ENCODE measurements at regions not wholly inside any gene's neighbourhood (a gene's known extent, or its start where the extent isn't known, plus 50 kb on each side); places are given as distances from the start of the nearest gene placed in this dataset.
A peak's percentile ranks its signal among the peaks of the same experiment; 100 is the strongest.

- Histone ChIP-seq H3K27ac (peak overlapping the region; percentile 55), H3K36me3 (no peaks in the 10 kb centered on the region), H3K4me1 (replicated peaks) (peaks cover 21% of the 10 kb centered on the region), H3K9me3 (replicated peaks) (no peaks in the 10 kb centered on the region), H3K4me3 (no peak overlapping the region), H3K27me3 (replicated peaks) (no peaks in the 10 kb centered on the region)
- DNase-seq (ENCODE audit: low read depth in 1 of 2, low spot score in 2 of 2), result peak in 1 of 2 experiments; percentile 12
These were observed 599.8 kb upstream of the CXADR start for GRCh38 chr21:16913010-16913409.

GRCh38 chr21:16928439-16928838, 584.4 kb upstream of the CXADR start:
- DNase-seq (ENCODE audit: low read depth in 1 of 2, low spot score in 2 of 2), result no peak
- no peak overlapping the region for H3K4me3 ChIP-seq
- H3K27ac ChIP-seq, result no peak overlapping the region
- no peaks in the 10 kb centered on the region for H3K9me3 ChIP-seq (replicated peaks)
- H3K27me3 ChIP-seq (replicated peaks), result no peaks in the 10 kb centered on the region
- no peaks in the 10 kb centered on the region for H3K36me3 ChIP-seq
- H3K4me1 ChIP-seq (replicated peaks), result no peaks in the 10 kb centered on the region

DNA sequence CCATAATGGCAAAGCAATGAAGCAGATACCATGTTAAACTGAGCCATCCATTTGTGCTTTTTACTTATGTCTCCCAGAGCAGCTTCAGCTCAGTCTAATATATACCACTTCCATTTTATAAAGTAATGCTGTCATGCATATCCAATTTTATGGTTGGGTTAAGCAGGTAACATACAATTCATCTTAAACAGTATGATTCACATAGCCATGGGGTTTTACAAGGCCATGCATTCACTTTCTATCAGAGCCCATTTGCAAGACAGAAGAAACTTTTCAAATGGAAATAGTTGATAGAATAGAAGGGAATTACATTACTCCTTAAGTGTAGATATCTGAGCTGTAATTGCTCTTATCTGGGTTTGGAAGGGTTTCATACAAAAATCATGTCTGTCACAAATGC, 580.5 kb upstream of the CXADR start:
- Histone ChIP-seq H3K36me3 (no peaks in the 10 kb centered on the region), H3K9me3 (replicated peaks) (no peaks in the 10 kb centered on the region), H3K27ac (no peak overlapping the region), H3K27me3 (replicated peaks) (no peaks in the 10 kb centered on the region), H3K4me3 (no peak overlapping the region), H3K4me1 (replicated peaks) (no peaks in the 10 kb centered on the region)
- no peak for DNase-seq (ENCODE audit: low read depth in 1 of 2, low spot score in 2 of 2)

DNA sequence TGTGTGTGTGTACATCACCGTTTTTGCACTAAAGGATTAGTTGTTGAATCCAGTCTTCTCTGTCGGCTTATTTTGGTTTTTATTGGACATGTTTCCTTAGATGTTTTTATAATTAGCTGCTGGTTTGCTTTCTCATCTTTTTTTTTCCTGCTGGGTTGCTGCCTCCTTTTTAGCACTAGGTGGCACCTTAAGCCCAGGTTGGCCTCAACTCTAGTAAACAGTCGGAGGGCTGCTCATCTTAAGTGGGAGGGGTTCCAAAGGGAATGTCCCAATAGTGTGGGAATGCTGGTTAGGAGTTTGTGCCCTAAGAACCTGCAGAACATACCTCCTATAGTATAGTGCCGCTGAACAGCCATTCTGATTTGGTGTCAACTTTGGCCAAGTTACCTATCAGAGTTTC, 570.1 kb upstream of the CXADR start:
- Histone ChIP-seq H3K9me3 (replicated peaks) (no peaks in the 10 kb centered on the region; the same call in 1 of the 2 replicates), H3K27me3 (replicated peaks) (no peaks in the 10 kb centered on the region), H3K36me3 (no peaks in the 10 kb centered on the region), H3K4me3 (no peak overlapping the region), H3K4me1 (replicated peaks) (no peaks in the 10 kb centered on the region), H3K27ac (no peak overlapping the region)
- DNase-seq (ENCODE audit: low read depth in 1 of 2, low spot score in 2 of 2), result peak in 1 of 2 experiments; percentile 9

- Histone ChIP-seq H3K9me3 (replicated peaks) (no peaks in the 10 kb centered on the region; the same call in 1 of the 2 replicates), H3K27me3 (replicated peaks) (no peaks in the 10 kb centered on the region), H3K36me3 (no peaks in the 10 kb centered on the region), H3K4me3 (no peak overlapping the region), H3K27ac (no peak overlapping the region), H3K4me1 (replicated peaks) (no peaks in the 10 kb centered on the region)
- DNase-seq (ENCODE audit: low read depth in 1 of 2, low spot score in 2 of 2), result no peak
These were observed 569.6 kb upstream of the CXADR start for GRCh38 chr21:16943231-16943630.

DNA sequence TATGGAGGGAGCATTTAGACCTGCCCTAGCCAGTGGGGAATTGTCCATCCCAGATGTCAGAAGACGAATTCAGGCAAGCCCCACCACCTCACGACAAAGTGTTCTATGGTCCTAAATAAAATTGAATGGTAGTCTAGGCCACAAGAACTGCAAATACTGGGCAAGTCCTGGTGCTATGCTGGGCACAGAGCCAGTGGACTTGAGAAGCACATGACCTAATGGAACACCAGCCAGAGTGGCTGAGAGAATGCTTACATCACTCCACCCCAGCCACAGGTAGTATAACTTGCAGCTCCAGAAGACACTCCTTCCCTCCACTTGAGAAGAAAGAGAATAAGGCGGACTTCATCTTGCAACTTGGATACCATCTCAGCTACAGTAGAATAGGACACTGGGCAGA, 567.3 kb upstream of the CXADR start:
- no peak for DNase-seq (ENCODE audit: low read depth in 1 of 2, low spot score in 2 of 2)
- Histone ChIP-seq H3K36me3 (no peaks in the 10 kb centered on the region), H3K27me3 (replicated peaks) (no peaks in the 10 kb centered on the region), H3K4me3 (no peak overlapping the region), H3K27ac (no peak overlapping the region), H3K9me3 (replicated peaks) (no peaks in the 10 kb centered on the region; the same call in 1 of the 2 replicates), H3K4me1 (replicated peaks) (no peaks in the 10 kb centered on the region)

- no peaks in the 10 kb centered on the region for H3K36me3 ChIP-seq
- H3K4me1 ChIP-seq (replicated peaks), result no peaks in the 10 kb centered on the region
- H3K27ac ChIP-seq, result no peak overlapping the region
- H3K27me3 ChIP-seq (replicated peaks), result no peaks in the 10 kb centered on the region
- DNase-seq (ENCODE audit: low read depth in 1 of 2, low spot score in 2 of 2), result no peak
- no peaks in the 10 kb centered on the region for H3K9me3 ChIP-seq (replicated peaks)
- no peak overlapping the region for H3K4me3 ChIP-seq
These were observed 556.0 kb upstream of the CXADR start for GRCh38 chr21:16956824-16957223.

DNA sequence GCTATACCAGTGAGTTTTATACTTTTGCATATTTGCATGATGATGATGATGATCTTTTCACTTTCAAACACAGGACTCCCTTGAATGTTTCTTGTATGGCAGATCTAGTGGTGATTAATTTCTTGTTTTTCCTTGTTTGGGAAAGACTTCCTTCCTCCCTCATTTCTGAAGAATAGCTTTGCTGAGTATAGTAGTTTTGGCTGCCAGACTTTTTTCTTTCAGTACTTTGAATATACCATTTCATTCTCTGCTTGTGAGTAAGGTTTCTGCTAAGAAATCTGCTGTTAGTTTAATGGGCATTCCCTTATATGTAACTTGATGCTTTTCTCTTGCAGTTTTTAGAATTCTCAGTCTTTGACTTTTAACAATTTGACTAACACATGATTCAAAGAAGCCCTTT, 547.4 kb upstream of the CXADR start:
- Histone ChIP-seq H3K27ac (no peak overlapping the region), H3K4me3 (no peak overlapping the region), H3K27me3 (replicated peaks) (no peaks in the 10 kb centered on the region), H3K9me3 (replicated peaks) (no peaks in the 10 kb centered on the region), H3K36me3 (no peaks in the 10 kb centered on the region), H3K4me1 (replicated peaks) (no peaks in the 10 kb centered on the region)
- DNase-seq (ENCODE audit: low read depth in 1 of 2, low spot score in 2 of 2), result no peak

DNA sequence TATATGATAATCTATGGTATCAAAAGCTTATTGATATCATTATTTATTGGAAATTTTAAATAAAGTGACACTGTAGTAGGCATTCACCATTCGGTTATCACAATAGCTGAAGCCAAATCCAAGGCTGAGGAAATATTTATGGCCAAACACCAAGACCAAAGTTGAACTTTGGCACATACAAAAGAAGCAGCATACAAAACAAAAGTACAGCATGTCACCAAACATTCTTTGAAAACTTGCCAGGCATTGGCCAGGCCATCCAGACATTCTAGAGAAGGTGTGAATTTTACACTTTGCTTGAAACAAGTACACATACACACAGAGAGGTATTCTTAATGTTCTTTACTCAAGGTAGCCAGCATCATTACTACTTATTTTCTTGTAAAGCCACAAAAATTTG, 544.4 kb upstream of the CXADR start:
- Histone ChIP-seq H3K36me3 (no peaks in the 10 kb centered on the region), H3K9me3 (replicated peaks) (no peaks in the 10 kb centered on the region), H3K4me1 (replicated peaks) (no peaks in the 10 kb centered on the region), H3K4me3 (no peak overlapping the region), H3K27me3 (replicated peaks) (no peaks in the 10 kb centered on the region), H3K27ac (no peak overlapping the region)
- DNase-seq (ENCODE audit: low read depth in 1 of 2, low spot score in 2 of 2), result no peak

- DNase-seq (ENCODE audit: low read depth in 1 of 2, low spot score in 2 of 2), result no peak
- Histone ChIP-seq H3K27me3 (replicated peaks) (no peaks in the 10 kb centered on the region), H3K9me3 (replicated peaks) (no peaks in the 10 kb centered on the region), H3K36me3 (no peaks in the 10 kb centered on the region), H3K27ac (no peak overlapping the region), H3K4me3 (no peak overlapping the region), H3K4me1 (replicated peaks) (no peaks in the 10 kb centered on the region)
These were observed 543.2 kb upstream of the CXADR start for GRCh38 chr21:16969636-16970035.

DNA sequence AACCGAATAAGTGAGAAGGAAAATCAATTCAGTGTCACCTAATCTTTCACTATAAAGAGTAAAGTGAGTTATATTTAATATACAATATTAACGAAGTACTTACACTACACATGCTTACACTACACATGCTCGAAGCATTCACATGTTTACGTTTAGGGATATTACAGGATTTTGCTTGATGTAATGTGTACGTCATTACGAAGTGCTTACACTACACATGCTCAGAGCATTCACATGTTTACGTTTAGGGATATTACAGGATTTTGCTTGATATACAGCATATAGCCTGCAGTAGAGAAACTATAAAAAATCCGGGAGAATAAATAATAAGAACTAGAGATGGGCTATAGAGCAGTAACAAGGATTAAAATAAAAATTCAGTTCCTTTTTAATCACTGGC, 538.8 kb upstream of the CXADR start:
- no peak for DNase-seq (ENCODE audit: low read depth in 1 of 2, low spot score in 2 of 2)
- no peaks in the 10 kb centered on the region for H3K36me3 ChIP-seq
- no peak overlapping the region for H3K4me3 ChIP-seq
- no peaks in the 10 kb centered on the region for H3K9me3 ChIP-seq (replicated peaks)
- H3K27me3 ChIP-seq (replicated peaks), result no peaks in the 10 kb centered on the region
- H3K27ac ChIP-seq, result no peak overlapping the region
- H3K4me1 ChIP-seq (replicated peaks), result no peaks in the 10 kb centered on the region

DNA sequence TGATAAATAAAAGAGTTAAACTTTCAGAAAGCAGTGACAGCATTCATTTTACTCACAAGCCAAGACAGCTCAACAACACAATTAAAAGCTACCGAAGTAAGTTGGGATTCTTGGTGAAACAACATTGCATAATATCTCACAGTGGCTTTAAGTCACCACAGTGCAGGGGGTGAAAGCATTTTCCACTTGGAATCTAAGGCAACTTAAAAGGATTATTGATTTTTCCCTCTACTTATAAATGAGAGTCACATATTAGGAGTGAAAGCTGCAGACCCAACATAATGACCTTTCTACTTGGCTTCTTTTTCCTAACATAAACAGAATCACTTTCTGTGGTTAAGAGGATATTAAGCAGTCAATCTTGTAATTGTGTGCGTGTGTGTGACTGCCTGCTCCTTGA, 536.6 kb upstream of the CXADR start:
- Histone ChIP-seq H3K4me3 (no peak overlapping the region), H3K27me3 (replicated peaks) (no peaks in the 10 kb centered on the region)
- DNase-seq (ENCODE audit: low read depth in 1 of 2, low spot score in 2 of 2), result no peak

GRCh38 chr21:16978309-16978895, 534.4 kb upstream of the CXADR start:
- Histone ChIP-seq H3K4me1 (replicated peaks) (no peaks in the 10 kb centered on the region), H3K27me3 (replicated peaks) (no peaks in the 10 kb centered on the region), H3K27ac (no peak overlapping the region), H3K9me3 (replicated peaks) (no peaks in the 10 kb centered on the region), H3K36me3 (no peaks in the 10 kb centered on the region), H3K4me3 (no peak overlapping the region)
- no peak for DNase-seq (ENCODE audit: low read depth in 1 of 2, low spot score in 2 of 2)

More for the DNA sequence above, 536.6 kb upstream of the CXADR start:
- H3K36me3 ChIP-seq, result no peaks in the 10 kb centered on the region
- H3K9me3 ChIP-seq (replicated peaks), result no peaks in the 10 kb centered on the region
- H3K4me1 ChIP-seq (replicated peaks), result no peaks in the 10 kb centered on the region
- H3K27ac ChIP-seq, result no peak overlapping the region

DNA sequence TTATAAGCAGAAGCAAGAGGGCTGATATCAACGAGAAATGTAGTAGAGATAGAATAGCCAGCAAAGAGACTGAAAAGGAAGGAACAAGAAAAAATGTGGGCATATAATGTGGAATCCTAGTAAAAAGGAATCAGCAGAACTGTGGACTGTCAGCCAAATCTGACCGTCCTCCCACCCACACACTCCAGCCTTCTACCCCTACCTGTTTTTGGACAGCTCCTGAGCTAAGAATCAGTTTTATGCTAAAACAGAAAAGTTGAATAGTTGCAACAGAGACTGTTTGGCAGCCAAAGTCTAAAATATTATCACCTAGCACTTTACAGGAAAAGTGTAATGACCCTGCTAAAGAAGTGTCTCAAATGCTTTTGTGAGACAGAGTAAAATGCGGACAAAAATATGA, 533.3 kb upstream of the CXADR start:
- Histone ChIP-seq H3K9me3 (replicated peaks) (no peaks in the 10 kb centered on the region), H3K36me3 (no peaks in the 10 kb centered on the region), H3K4me1 (replicated peaks) (no peaks in the 10 kb centered on the region), H3K27ac (no peak overlapping the region), H3K4me3 (no peak overlapping the region), H3K27me3 (replicated peaks) (no peaks in the 10 kb centered on the region)
- no peak for DNase-seq (ENCODE audit: low read depth in 1 of 2, low spot score in 2 of 2)

DNA sequence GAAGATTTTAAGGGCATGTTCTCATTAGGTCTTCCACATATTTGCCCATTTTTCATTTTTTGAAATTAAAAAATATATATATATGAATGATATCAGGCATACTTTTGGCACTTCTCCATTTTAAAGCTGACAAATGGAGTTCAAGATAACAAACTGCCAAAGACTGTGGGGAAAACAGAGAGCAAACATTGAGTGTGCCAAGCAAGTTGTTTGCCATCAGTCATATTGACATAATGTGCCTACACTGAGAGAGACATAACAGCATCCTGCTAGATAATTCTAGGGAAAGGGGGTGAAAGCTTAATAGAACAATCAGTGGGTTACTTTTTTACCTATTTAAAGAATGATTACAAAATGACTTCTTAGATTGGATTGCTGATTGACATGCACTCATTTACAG, 529.4 kb upstream of the CXADR start:
- no peaks in the 10 kb centered on the region for H3K4me1 ChIP-seq (replicated peaks)
- no peaks in the 10 kb centered on the region for H3K9me3 ChIP-seq (replicated peaks)
- H3K27ac ChIP-seq, result no peak overlapping the region
- no peaks in the 10 kb centered on the region for H3K27me3 ChIP-seq (replicated peaks)
- no peak for DNase-seq (ENCODE audit: low read depth in 1 of 2, low spot score in 2 of 2)
- no peak overlapping the region for H3K4me3 ChIP-seq
- H3K36me3 ChIP-seq, result no peaks in the 10 kb centered on the region
